ENCODE measurements at regions not wholly inside any gene's neighbourhood (a gene's known extent, or its start where the extent isn't known, plus 50 kb on each side); places are given as distances from the start of the nearest gene placed in this dataset.
"Not testable (repeated sequence)": the region's sequence is repeated elsewhere in the genome, so short reads cannot be mapped to it uniquely, and the experiment has no call there.

GRCh38 chr5:35533156-35533555 is 84.5 kb upstream of the SPEF2 start:
- H4K20me1 ChIP-seq (ENCODE audit: insufficient read depth, low read depth, low read length): no peaks in the 10 kb centered on the region
- H3K27me3 ChIP-seq (ENCODE audit: low read length): no peaks in the 10 kb centered on the region
- no peak for DNase-seq
- no peak overlapping the region for H2AFZ ChIP-seq (ENCODE audit: low read length)
- H3K9me3 ChIP-seq (ENCODE audit: low read length): no peaks in the 10 kb centered on the region
- H3K79me2 ChIP-seq (ENCODE audit: low read length): no peaks in the 10 kb centered on the region
- H3K9me2 ChIP-seq (replicated peaks; ENCODE audit: insufficient read depth, low read length): no peaks in the 10 kb centered on the region
- H3K4me1 ChIP-seq (ENCODE audit: low read length): no peaks in the 10 kb centered on the region
- no peak overlapping the region for H3K27ac ChIP-seq (ENCODE audit: low read length)
- no peaks in the 10 kb centered on the region for H3K36me3 ChIP-seq (ENCODE audit: insufficient read depth, low read length)
- no peak overlapping the region for H3K9ac ChIP-seq (ENCODE audit: low read length)
- H3K4me2 ChIP-seq (ENCODE audit: low read depth, low read length, poor library complexity, severe bottlenecking): no peak overlapping the region
- no peak overlapping the region for H3K4me3 ChIP-seq (ENCODE audit: low read length)

- not testable (repeated sequence) for H3K9me3 ChIP-seq (ENCODE audit: low read length); H3K4me1 ChIP-seq (ENCODE audit: low read length); H3K27ac ChIP-seq (ENCODE audit: low read length); H3K36me3 ChIP-seq (ENCODE audit: insufficient read depth, low read length); H3K9ac ChIP-seq (ENCODE audit: low read length); H3K9me2 ChIP-seq (replicated peaks; ENCODE audit: insufficient read depth, low read length); H3K27me3 ChIP-seq (ENCODE audit: low read length); H3K79me2 ChIP-seq (ENCODE audit: low read length); DNase-seq; H3K4me2 ChIP-seq (ENCODE audit: low read depth, low read length, poor library complexity, severe bottlenecking); H3K4me3 ChIP-seq (ENCODE audit: low read length); H2AFZ ChIP-seq (ENCODE audit: low read length); H4K20me1 ChIP-seq (ENCODE audit: insufficient read depth, low read depth, low read length)
These were observed 86.1 kb upstream of the SPEF2 start for GRCh38 chr5:35531553-35531952.

- Histone ChIP-seq H3K4me2 (ENCODE audit: low read depth, low read length, poor library complexity, severe bottlenecking) (no peak overlapping the region), H3K9me3 (ENCODE audit: low read length) (no peaks in the 10 kb centered on the region), H3K4me1 (ENCODE audit: low read length) (no peaks in the 10 kb centered on the region), H4K20me1 (ENCODE audit: insufficient read depth, low read depth, low read length) (no peaks in the 10 kb centered on the region), H3K79me2 (ENCODE audit: low read length) (no peaks in the 10 kb centered on the region), H2AFZ (ENCODE audit: low read length) (no peak overlapping the region), H3K27ac (ENCODE audit: low read length) (no peak overlapping the region), H3K9ac (ENCODE audit: low read length) (no peak overlapping the region), H3K9me2 (replicated peaks; ENCODE audit: insufficient read depth, low read length) (no peaks in the 10 kb centered on the region), H3K27me3 (ENCODE audit: low read length) (no peaks in the 10 kb centered on the region), H3K4me3 (ENCODE audit: low read length) (no peak overlapping the region), H3K36me3 (ENCODE audit: insufficient read depth, low read length) (no peaks in the 10 kb centered on the region)
- DNase-seq: peak; percentile 53
These were observed 99.6 kb upstream of the SPEF2 start for GRCh38 chr5:35518104-35518503.

GRCh38 chr5:35516271-35516670 is 101.4 kb upstream of the SPEF2 start:
- Histone ChIP-seq H3K9me3 (ENCODE audit: low read length) (no peaks in the 10 kb centered on the region), H3K36me3 (ENCODE audit: insufficient read depth, low read length) (no peaks in the 10 kb centered on the region), H3K27me3 (ENCODE audit: low read length) (no peaks in the 10 kb centered on the region), H3K79me2 (ENCODE audit: low read length) (no peaks in the 10 kb centered on the region), H3K9me2 (replicated peaks; ENCODE audit: insufficient read depth, low read length) (no peaks in the 10 kb centered on the region), H2AFZ (ENCODE audit: low read length) (no peak overlapping the region), H3K4me3 (ENCODE audit: low read length) (no peak overlapping the region), H3K9ac (ENCODE audit: low read length) (no peak overlapping the region), H3K27ac (ENCODE audit: low read length) (no peak overlapping the region), H3K4me2 (ENCODE audit: low read depth, low read length, poor library complexity, severe bottlenecking) (no peak overlapping the region), H3K4me1 (ENCODE audit: low read length) (no peaks in the 10 kb centered on the region), H4K20me1 (ENCODE audit: insufficient read depth, low read depth, low read length) (no peaks in the 10 kb centered on the region)
- DNase-seq: no peak

- H3K4me2 ChIP-seq (ENCODE audit: low read depth, low read length, poor library complexity, severe bottlenecking): no peak overlapping the region
- H3K4me1 ChIP-seq (ENCODE audit: low read length): no peaks in the 10 kb centered on the region
- H3K27me3 ChIP-seq (ENCODE audit: low read length): no peaks in the 10 kb centered on the region
- H3K9ac ChIP-seq (ENCODE audit: low read length): no peak overlapping the region
- no peaks in the 10 kb centered on the region for H3K79me2 ChIP-seq (ENCODE audit: low read length)
- H3K9me3 ChIP-seq (ENCODE audit: low read length): no peaks in the 10 kb centered on the region
- no peak overlapping the region for H3K27ac ChIP-seq (ENCODE audit: low read length)
- no peak overlapping the region for H2AFZ ChIP-seq (ENCODE audit: low read length)
- no peak overlapping the region for H3K4me3 ChIP-seq (ENCODE audit: low read length)
- DNase-seq: no peak
- no peaks in the 10 kb centered on the region for H3K36me3 ChIP-seq (ENCODE audit: insufficient read depth, low read length)
- no peaks in the 10 kb centered on the region for H4K20me1 ChIP-seq (ENCODE audit: insufficient read depth, low read depth, low read length)
- H3K9me2 ChIP-seq (replicated peaks; ENCODE audit: insufficient read depth, low read length): no peaks in the 10 kb centered on the region
These were observed 104.1 kb upstream of the SPEF2 start for GRCh38 chr5:35513612-35514011.

- Histone ChIP-seq H3K9me2 (replicated peaks; ENCODE audit: insufficient read depth, low read length) (no peaks in the 10 kb centered on the region), H3K79me2 (ENCODE audit: low read length) (no peaks in the 10 kb centered on the region), H3K27me3 (ENCODE audit: low read length) (no peaks in the 10 kb centered on the region), H3K36me3 (ENCODE audit: insufficient read depth, low read length) (no peaks in the 10 kb centered on the region), H3K9me3 (ENCODE audit: low read length) (no peaks in the 10 kb centered on the region; the same call in 1 of the 2 replicates), H2AFZ (ENCODE audit: low read length) (no peak overlapping the region), H3K4me3 (ENCODE audit: low read length) (no peak overlapping the region), H3K9ac (ENCODE audit: low read length) (no peak overlapping the region), H3K4me2 (ENCODE audit: low read depth, low read length, poor library complexity, severe bottlenecking) (no peak overlapping the region), H3K27ac (ENCODE audit: low read length) (no peak overlapping the region), H3K4me1 (ENCODE audit: low read length) (no peaks in the 10 kb centered on the region), H4K20me1 (ENCODE audit: insufficient read depth, low read depth, low read length) (no peaks in the 10 kb centered on the region)
- no peak for DNase-seq
These were observed 115.5 kb upstream of the SPEF2 start for GRCh38 chr5:35502206-35502605.

GRCh38 chr5:35488791-35489190 is 128.9 kb upstream of the SPEF2 start:
- Histone ChIP-seq H3K27ac (ENCODE audit: low read length) (no peak overlapping the region), H3K4me1 (ENCODE audit: low read length) (no peaks in the 10 kb centered on the region), H2AFZ (ENCODE audit: low read length) (no peak overlapping the region), H3K36me3 (ENCODE audit: insufficient read depth, low read length) (no peaks in the 10 kb centered on the region), H3K9me3 (ENCODE audit: low read length) (no peaks in the 10 kb centered on the region), H3K9me2 (replicated peaks; ENCODE audit: insufficient read depth, low read length) (no peaks in the 10 kb centered on the region), H4K20me1 (ENCODE audit: insufficient read depth, low read depth, low read length) (no peaks in the 10 kb centered on the region), H3K9ac (ENCODE audit: low read length) (no peak overlapping the region), H3K79me2 (ENCODE audit: low read length) (no peaks in the 10 kb centered on the region), H3K4me3 (ENCODE audit: low read length) (no peak overlapping the region), H3K27me3 (ENCODE audit: low read length) (0 out of 2 replicates have a peak, but pooled peaks cover 2% of the 10 kb centered on the region), H3K4me2 (ENCODE audit: low read depth, low read length, poor library complexity, severe bottlenecking) (no peak overlapping the region)
- no peak for DNase-seq

GRCh38 chr5:35488055-35488454 is 129.6 kb upstream of the SPEF2 start:
- no peak overlapping the region for H3K4me2 ChIP-seq (ENCODE audit: low read depth, low read length, poor library complexity, severe bottlenecking)
- no peak for DNase-seq
- H3K27ac ChIP-seq (ENCODE audit: low read length): no peak overlapping the region
- no peak overlapping the region for H3K9ac ChIP-seq (ENCODE audit: low read length)
- H3K27me3 ChIP-seq (ENCODE audit: low read length): 0 out of 2 replicates have a peak, but pooled peaks cover 2% of the 10 kb centered on the region
- no peaks in the 10 kb centered on the region for H4K20me1 ChIP-seq (ENCODE audit: insufficient read depth, low read depth, low read length)
- H3K9me3 ChIP-seq (ENCODE audit: low read length): no peaks in the 10 kb centered on the region
- H3K9me2 ChIP-seq (replicated peaks; ENCODE audit: insufficient read depth, low read length): no peaks in the 10 kb centered on the region
- no peaks in the 10 kb centered on the region for H3K36me3 ChIP-seq (ENCODE audit: insufficient read depth, low read length)
- no peak overlapping the region for H3K4me3 ChIP-seq (ENCODE audit: low read length)
- H3K4me1 ChIP-seq (ENCODE audit: low read length): no peaks in the 10 kb centered on the region
- no peak overlapping the region for H2AFZ ChIP-seq (ENCODE audit: low read length)
- no peaks in the 10 kb centered on the region for H3K79me2 ChIP-seq (ENCODE audit: low read length)

Measured in Karpas-422 (cell line).